ENCODE measurements at regions not wholly inside any gene's neighbourhood (a gene's known extent, or its start where the extent isn't known, plus 50 kb on each side); places are given as distances from the start of the nearest gene placed in this dataset.

GRCh38 chr2:150369862-150370261 is 117.6 kb downstream of the RND3 start:
- TF ChIP-seq CTCF (IDR thresholded peaks at IDR 0.05) (no peak), POLR2A (IDR thresholded peaks at IDR 0.05) (no peak)
